ENCODE measurements at regions not wholly inside any gene's neighbourhood (a gene's known extent, or its start where the extent isn't known, plus 50 kb on each side); places are given as distances from the start of the nearest gene placed in this dataset.

DNA sequence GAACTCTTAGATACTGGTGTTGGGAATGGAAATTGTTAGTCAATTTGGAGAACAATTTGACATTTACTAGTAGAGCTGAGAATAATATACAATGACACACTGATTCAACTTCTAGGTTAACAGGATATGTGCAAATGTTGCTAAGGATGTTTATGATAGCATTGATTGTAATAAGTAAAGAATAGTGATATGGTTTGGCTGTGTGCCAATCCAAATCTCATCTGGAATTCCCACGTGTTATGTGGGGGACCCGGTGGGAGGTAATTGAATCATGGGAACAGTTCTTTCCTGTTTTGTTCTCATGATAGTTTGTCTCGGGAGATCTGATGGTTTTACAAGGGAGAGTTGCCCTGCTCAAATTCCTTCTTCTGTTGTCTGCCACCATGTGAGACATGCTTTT is 302.4 kb upstream of the TMPRSS15 start:
- TF ChIP-seq, protein P1, sequence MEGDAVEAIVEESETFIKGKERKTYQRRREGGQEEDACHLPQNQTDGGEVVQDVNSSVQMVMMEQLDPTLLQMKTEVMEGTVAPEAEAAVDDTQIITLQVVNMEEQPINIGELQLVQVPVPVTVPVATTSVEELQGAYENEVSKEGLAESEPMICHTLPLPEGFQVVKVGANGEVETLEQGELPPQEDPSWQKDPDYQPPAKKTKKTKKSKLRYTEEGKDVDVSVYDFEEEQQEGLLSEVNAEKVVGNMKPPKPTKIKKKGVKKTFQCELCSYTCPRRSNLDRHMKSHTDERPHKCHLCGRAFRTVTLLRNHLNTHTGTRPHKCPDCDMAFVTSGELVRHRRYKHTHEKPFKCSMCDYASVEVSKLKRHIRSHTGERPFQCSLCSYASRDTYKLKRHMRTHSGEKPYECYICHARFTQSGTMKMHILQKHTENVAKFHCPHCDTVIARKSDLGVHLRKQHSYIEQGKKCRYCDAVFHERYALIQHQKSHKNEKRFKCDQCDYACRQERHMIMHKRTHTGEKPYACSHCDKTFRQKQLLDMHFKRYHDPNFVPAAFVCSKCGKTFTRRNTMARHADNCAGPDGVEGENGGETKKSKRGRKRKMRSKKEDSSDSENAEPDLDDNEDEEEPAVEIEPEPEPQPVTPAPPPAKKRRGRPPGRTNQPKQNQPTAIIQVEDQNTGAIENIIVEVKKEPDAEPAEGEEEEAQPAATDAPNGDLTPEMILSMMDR (IDR thresholded peaks at IDR 0.05): no peak
- no peak for TF ChIP-seq EP300 (IDR thresholded peaks at IDR 0.05; ENCODE audit: low read depth)
- no peak for TF ChIP-seq POLR2A (IDR thresholded peaks at IDR 0.05)
